HEK293 (cell line): ENCODE measurements at regions not wholly inside any gene's neighbourhood (a gene's known extent, or its start where the extent isn't known, plus 50 kb on each side); places are given as distances from the start of the nearest gene placed in this dataset.

ENCODE experiments used
- CTCF ChIP-seq: fragments of 450-650 bp; formaldehyde crosslinking; IDR thresholded peaks from 2 replicates; pipeline ENCODE4 v1.5.1; 2016; ENCODE audit warnings: missing biosample characterization, missing genetic modification characterization
- REST ChIP-seq: fragments of 450-650 bp; formaldehyde crosslinking; IDR thresholded peaks from 2 replicates; pipeline ENCODE4 v1.5.1; 2016; ENCODE audit warnings: missing biosample characterization, missing genetic modification characterization
- ZBTB20 ChIP-seq: fragments of 450-650 bp; formaldehyde crosslinking; IDR thresholded peaks from 2 replicates; pipeline ENCODE4 v1.5.1; 2016; ENCODE audit warnings: missing biosample characterization, missing genetic modification characterization
- ZBTB26 ChIP-seq: fragments of 450-650 bp; formaldehyde crosslinking; optimal IDR thresholded peaks from 2 replicates; pipeline ENCODE3; 2016; ENCODE audit warnings: missing biosample characterization, mild to moderate bottlenecking, missing genetic modification characterization
- ZBTB8A ChIP-seq: fragments of 450-650 bp; formaldehyde crosslinking; IDR thresholded peaks from 2 replicates; pipeline ENCODE4 v1.5.1; 2016; ENCODE audit warnings: missing biosample characterization, missing genetic modification characterization
- ZFP3 ChIP-seq: fragments of 450-650 bp; formaldehyde crosslinking; IDR thresholded peaks from 2 replicates; pipeline ENCODE4 v1.5.1; 2016; ENCODE audit warnings: low read depth, missing biosample characterization, missing genetic modification characterization
- ZNF133 ChIP-seq: fragments of 450-650 bp; formaldehyde crosslinking; IDR thresholded peaks from 2 replicates; pipeline ENCODE4 v1.5.1; 2016; ENCODE audit warnings: missing biosample characterization, missing genetic modification characterization
- ZNF324 ChIP-seq: fragments of 450-650 bp; formaldehyde crosslinking; IDR thresholded peaks from 2 replicates; pipeline ENCODE4 v1.5.1; 2016; ENCODE audit warnings: missing biosample characterization, missing genetic modification characterization
- ZNF558 ChIP-seq: fragments of 450-650 bp; formaldehyde crosslinking; IDR thresholded peaks from 2 replicates; pipeline ENCODE4 v1.5.1; 2016; ENCODE audit warnings: missing biosample characterization, missing genetic modification characterization
- ZNF639 ChIP-seq: fragments of 450-650 bp; formaldehyde crosslinking; IDR thresholded peaks from 2 replicates; pipeline ENCODE4 v1.5.1; 2016; ENCODE audit warnings: missing biosample characterization, missing genetic modification characterization
- ZNF664 ChIP-seq: fragments of 450-650 bp; formaldehyde crosslinking; IDR thresholded peaks from 2 replicates; pipeline ENCODE4 v1.5.1; 2016; ENCODE audit warnings: missing biosample characterization, missing genetic modification characterization
- ZNF785 ChIP-seq: fragments of 450-650 bp; formaldehyde crosslinking; IDR thresholded peaks from 2 replicates; pipeline ENCODE4 v1.5.1; 2016; ENCODE audit warnings: missing biosample characterization, missing genetic modification characterization
- ZNF843 ChIP-seq: fragments of 450-650 bp; formaldehyde crosslinking; IDR thresholded peaks from 2 replicates; pipeline ENCODE4 v1.5.1; 2016; ENCODE audit warnings: missing biosample characterization, missing genetic modification characterization

GRCh38 chr4:19051831-19052230, 1030.3 kb upstream of the LCORL start:
- no peak for TF ChIP-seq ZNF324 (tag by site-specific recombination)
- no peak for TF ChIP-seq REST (tag by site-specific recombination)
- TF ChIP-seq ZNF558: no peak
- TF ChIP-seq ZBTB8A (tag by site-specific recombination): no peak
- TF ChIP-seq ZNF133 (tag by site-specific recombination): no peak
- TF ChIP-seq CTCF: no peak
- no peak for TF ChIP-seq ZFP3 (tag by site-specific recombination)
- no peak for TF ChIP-seq ZNF785 (tag by site-specific recombination)
- no peak for TF ChIP-seq ZBTB26 (tag by site-specific recombination)
- no peak for TF ChIP-seq ZNF639 (tag by site-specific recombination)
- no peak for TF ChIP-seq ZNF843 (tag by site-specific recombination)
- TF ChIP-seq ZBTB20 (tag by site-specific recombination): no peak
- TF ChIP-seq ZNF664: no peak
